GM12878 (cell line): ENCODE measurements at regions not wholly inside any gene's neighbourhood (a gene's known extent, or its start where the extent isn't known, plus 50 kb on each side); places are given as distances from the start of the nearest gene placed in this dataset.

Experiments
- ATAC-seq: fragments of 200-7000 bp; cut with Tn5 transposase; 3 replicates; pipeline ENCODE4 v1.9.1; 2020; ENCODE audit warnings: mild to moderate bottlenecking, moderate library complexity
- BruUV-seq: library from RNA; stranded (reverse); fragments of 400-500 nt; replicated peaks from 2 replicates; lab custom pipeline; 2021; lab: Mats Ljungman, UMichigan
- CTCF ChIA-PET: fragments of 300-600 bp; sonication (Branson Sonifier 250); formaldehyde crosslinking; extraction: SDS; loops from one replicate; lab custom pipeline; 2021; ENCODE audit warnings: inconsistent platforms; lab: Yijun Ruan, JAX
- POLR2A ChIA-PET: fragments of 350-600 bp; formaldehyde crosslinking; extraction: SDS; loops from one replicate; lab custom pipeline; 2021; ENCODE audit warnings: inconsistent platforms; lab: Charles Lee
- RAD21 ChIA-PET: fragments of 300-600 bp; sonication (Branson Sonifier 250); formaldehyde crosslinking; loops from one replicate; lab custom pipeline; 2023; ENCODE audit warnings: antibody characterized with exemption; ENCODE audit not compliant: unreplicated experiment; lab: Charles Lee
- SMC1A ChIA-PET: fragments of 300-600 bp; sonication (Branson Sonifier 250); formaldehyde crosslinking; loops from one replicate; lab custom pipeline; 2023; ENCODE audit not compliant: unreplicated experiment, uncharacterized antibody; lab: Charles Lee
- DNase-seq: peaks from one replicate; pipeline ENCODE4 v3.0.0-alpha.2; 2011; ENCODE audit warnings: low read depth, low spot score
- FAIRE-seq: peaks from 3 replicates; lab custom pipeline; 2011; peaks lifted over from hg19 to GRCh38; lab: Jason Lieb, UNC
- H2AFZ ChIP-seq: 2 replicates; pipeline ENCODE4 v1.6.0; 2011; ENCODE audit warnings: low read depth, low read length, control low read depth; ENCODE audit not compliant: control insufficient read depth
- H3K27ac ChIP-seq: 2 replicates; pipeline ENCODE4 v1.5.1; 2011; ENCODE audit warnings: control low read depth; ENCODE audit not compliant: control insufficient read depth, insufficient read depth
- H3K27me3 ChIP-seq, 2 experiments: replicated peaks in 1 of 2; 2 replicates each; pipeline versions ENCODE4 v1.6.0 to v1.6.1; 2011; ENCODE audit warnings: low read length in 1 of 2; ENCODE audit not compliant: control insufficient read depth in 2 of 2, insufficient read depth in 2 of 2
- H3K36me3 ChIP-seq, 2 experiments: 2 replicates each; pipeline ENCODE4 v1.5.1; 2011; ENCODE audit warnings: low read length in 1 of 2; ENCODE audit not compliant: control insufficient read depth in 2 of 2, insufficient read depth in 2 of 2
- H3K4me1 ChIP-seq: 2 replicates; pipeline ENCODE4 v1.6.1; 2011; ENCODE audit warnings: mild to moderate bottlenecking, low read length, moderate library complexity, mixed read lengths; ENCODE audit not compliant: control insufficient read depth, insufficient read depth
- H3K4me2 ChIP-seq: 2 replicates; pipeline ENCODE4 v1.6.0; 2011; ENCODE audit warnings: control low read depth; ENCODE audit not compliant: control insufficient read depth, insufficient read depth
- H3K4me3 ChIP-seq: fragments of 200-600 bp; sonication (generic); 2 replicates; pipeline ENCODE4 v1.5.1; 2016
- H3K79me2 ChIP-seq: 2 replicates; pipeline ENCODE4 v1.6.0; 2011; ENCODE audit warnings: low read length; ENCODE audit not compliant: control insufficient read depth, insufficient read depth
- H3K9ac ChIP-seq: 2 replicates; pipeline ENCODE4 v1.8.0; 2011; ENCODE audit warnings: low read length, control low read depth, mixed read lengths; ENCODE audit not compliant: control insufficient read depth, insufficient read depth
- H3K9me3 ChIP-seq: replicated peaks from 3 replicates; pipeline ENCODE4 v1.5.1; 2011; ENCODE audit warnings: mild to moderate bottlenecking, low read length; ENCODE audit not compliant: control insufficient read depth, insufficient read depth
- H4K20me1 ChIP-seq: 2 replicates; pipeline ENCODE4 v1.6.0; 2011; ENCODE audit not compliant: control insufficient read depth, insufficient read depth
- BMI1 ChIP-seq: fragments of 450-650 bp; IDR thresholded peaks from 2 replicates; pipeline ENCODE4 v1.6.1; 2016; ENCODE audit warnings: mild to moderate bottlenecking, moderate library complexity, borderline replicate concordance
- CHD1 ChIP-seq: IDR thresholded peaks from 2 replicates; pipeline ENCODE4 v1.6.1; 2012; ENCODE audit warnings: low read depth, low read length, improper control_type of control experiment
- CREM ChIP-seq: IDR thresholded peaks from 2 replicates; pipeline ENCODE4 v1.6.1; 2014; ENCODE audit warnings: antibody characterized with exemption, low read depth
- ETV6 ChIP-seq, 2 experiments: fragments of 450-650 bp in 1 of 2; IDR thresholded peaks in 1 of 2; conservative IDR thresholded peaks in 1 of 2; 2 replicates each; pipeline ENCODE4 v1.6.1; 2014; ENCODE audit warnings: antibody characterized with exemption in 1 of 2, borderline replicate concordance in 1 of 2, low read depth in 1 of 2, mild to moderate bottlenecking in 1 of 2, moderate library complexity in 1 of 2
- HCFC1 ChIP-seq: fragments of 150-350 bp; IDR thresholded peaks from 2 replicates; pipeline ENCODE4 v1.6.1; 2014; ENCODE audit warnings: low read length
- JUND ChIP-seq: IDR thresholded peaks from 2 replicates; pipeline ENCODE4 v1.6.1; 2012; ENCODE audit warnings: low read depth, mild to moderate bottlenecking, low read length, improper control_type of control experiment, moderate library complexity
- KLF5 ChIP-seq: fragments of 450-650 bp; IDR thresholded peaks from 2 replicates; pipeline ENCODE4 v1.6.1; 2014; ENCODE audit warnings: mild to moderate bottlenecking; ENCODE audit not compliant: partially characterized antibody
- MYB ChIP-seq: fragments of 150-350 bp; IDR thresholded peaks from 2 replicates; pipeline ENCODE4 v1.6.1; 2014; ENCODE audit warnings: mild to moderate bottlenecking, low read depth, low read length, borderline replicate concordance
- NFYB ChIP-seq: IDR thresholded peaks from 2 replicates; pipeline ENCODE4 v1.6.1; 2011; ENCODE audit warnings: low read depth, mild to moderate bottlenecking, low read length, improper control_type of control experiment, moderate library complexity; ENCODE audit not compliant: insufficient read depth
- PAX5 ChIP-seq: IDR thresholded peaks from 2 replicates; pipeline ENCODE4 v1.6.1; 2011; ENCODE audit warnings: low read depth, low read length, borderline replicate concordance
- RAD21 ChIP-seq: IDR thresholded peaks from 2 replicates; pipeline ENCODE4 v1.6.1; 2011; ENCODE audit warnings: mild to moderate bottlenecking, low read depth, low read length, moderate library complexity; ENCODE audit not compliant: insufficient read depth
- RBBP5 ChIP-seq: fragments of 200-600 bp; sonication (generic); conservative IDR thresholded peaks from 2 replicates; pipeline ENCODE4 v1.6.1; 2016
- SRF ChIP-seq, 2 experiments: IDR thresholded peaks; 2 replicates each; pipeline ENCODE4 v1.6.1; 2011; ENCODE audit warnings: low read depth in 2 of 2, low read length in 2 of 2, mild to moderate bottlenecking in 1 of 2, moderate library complexity in 1 of 2
- TCF7 ChIP-seq: IDR thresholded peaks from 2 replicates; pipeline ENCODE4 v1.6.1; 2014; ENCODE audit warnings: antibody characterized with exemption, borderline replicate concordance
- WRNIP1 ChIP-seq: IDR thresholded peaks from 2 replicates; pipeline ENCODE4 v1.6.1; 2011; ENCODE audit warnings: low read depth, low read length, improper control_type of control experiment, borderline replicate concordance
- ZBTB4 ChIP-seq: fragments of 450-650 bp; formaldehyde crosslinking; IDR thresholded peaks from 2 replicates; pipeline ENCODE4 v1.4.0; 2022; ENCODE audit warnings: mild to moderate bottlenecking, moderate library complexity
- WGBS: methylation state at CpG from one replicate; pipeline ENCODE4 v1.1.6; 2016; ENCODE audit warnings: low lambda C conversion rate; ENCODE audit not compliant: insufficient replicate concordance, insufficient coverage; ENCODE audit errors: missing lambda C conversion rate; 5-methylcytosine and 5-hydroxymethylcytosine counted together
- in situ Hi-C: fragments of 300-500 bp; cut with MboI; formaldehyde crosslinking; loops from 9 replicates; pipeline ENCODE4 v1.14.3; 2018; ENCODE audit warnings: mixed read lengths
- intact Hi-C: fragments of 100-400 bp; cut with micrococcal nuclease; formaldehyde crosslinking; loops from one replicate; pipeline ENCODE4 v1.14.2; 2022; ENCODE audit not compliant: unreplicated experiment

GRCh38 chr10:106504536-106504935, 660.0 kb downstream of the SORCS1 start:
- no peak overlapping the region for H3K4me3 ChIP-seq
- ATAC-seq (no peak), DNase-seq (no peak), FAIRE-seq (no peak)
- H3K36me3 ChIP-seq: no peaks in the 10 kb centered on the region
- no peaks in the 10 kb centered on the region for H3K9me3 ChIP-seq
- intact Hi-C loops (no loop called here), in situ Hi-C loops (no loop called here)
- no peaks in the 10 kb centered on the region for H3K27me3 ChIP-seq
- ChIA-PET RAD21 (interaction anchor here (0.7 kb wide), 1 partner anchor 72 kb away, joined by 4 read pairs; no protein-coding TSS in a partner anchor), SMC1A (interaction anchor here (0.6 kb wide), 1 partner anchor 35 kb away, joined by 3 read pairs; no protein-coding TSS in a partner anchor), POLR2A (no interaction called here), CTCF (interaction anchor here (0.6 kb wide), 1 partner anchor 18 kb away, joined by 3 read pairs; no protein-coding TSS in a partner anchor)
- no peak for TF ChIP-seq MYB
- no peak overlapping the region for H3K4me2 ChIP-seq
- BruUV-seq: no TSS peak
- H3K27ac ChIP-seq: no peak overlapping the region
- no peaks in the 10 kb centered on the region for H4K20me1 ChIP-seq
- H2AFZ ChIP-seq: no peak overlapping the region
- no peaks in the 10 kb centered on the region for H3K79me2 ChIP-seq
- H3K9ac ChIP-seq: no peak overlapping the region
- H3K4me1 ChIP-seq: no peaks in the 10 kb centered on the region
- WGBS: 27% methylated on average over 6 of the region's 6 CpGs

- no peak for DNase-seq
- no peak overlapping the region for H2AFZ ChIP-seq
- no peaks in the 10 kb centered on the region for H3K4me1 ChIP-seq
- H3K4me2 ChIP-seq: no peak overlapping the region
- no peak for ATAC-seq
- no TSS peak for BruUV-seq
- no peaks in the 10 kb centered on the region for H4K20me1 ChIP-seq
- no peak for FAIRE-seq
- WGBS: 4% methylated on average over 2 of the region's 2 CpGs
- no peaks in the 10 kb centered on the region for H3K79me2 ChIP-seq
- ChIA-PET RAD21 (no interaction called here), CTCF (no interaction called here), POLR2A (no interaction called here), SMC1A (no interaction called here)
- no peaks in the 10 kb centered on the region for H3K9me3 ChIP-seq
- intact Hi-C loops (no loop called here), in situ Hi-C loops (no loop called here)
- no peak overlapping the region for H3K27ac ChIP-seq
- no peaks in the 10 kb centered on the region for H3K27me3 ChIP-seq
- H3K36me3 ChIP-seq: no peaks in the 10 kb centered on the region
- H3K9ac ChIP-seq: no peak overlapping the region
- H3K4me3 ChIP-seq: no peak overlapping the region
- TF ChIP-seq ETV6 (conservative IDR thresholded peaks at IDR 0.05 in 1 of 2, IDR thresholded peaks at IDR 0.05 in 1 of 2; ENCODE audit: borderline replicate concordance in 1 of 2, low read depth in 1 of 2): no peak
- no peak for TF ChIP-seq CREM
- TF ChIP-seq SRF (IDR thresholded peaks at IDR 0.05; ENCODE audit: low read depth in 2 of 2, low read length in 2 of 2): no peak
- no peak for TF ChIP-seq PAX5
- TF ChIP-seq BMI1: no peak
- TF ChIP-seq CHD1: no peak
- TF ChIP-seq RAD21: no peak
- no peak for TF ChIP-seq HCFC1
- TF ChIP-seq KLF5: no peak
- no peak for TF ChIP-seq NFYB
- no peak for TF ChIP-seq TCF7
- TF ChIP-seq RBBP5: no peak
- no peak for TF ChIP-seq ZBTB4 (CRISPR knock-in tag)
- no peak for TF ChIP-seq JUND
- TF ChIP-seq WRNIP1: no peak
Measured at GRCh38 chr10:106502641-106503040, 661.9 kb downstream of the SORCS1 start.
